IMR-90 (cell line): ENCODE measurements at regions not wholly inside any gene's neighbourhood (a gene's known extent, or its start where the extent isn't known, plus 50 kb on each side); places are given as distances from the start of the nearest gene placed in this dataset.

Experiments used
- ATAC-seq: fragments of 200-7000 bp; cut with Tn5 transposase; 2 replicates; pipeline ENCODE4 v1.9.1; 2020; ENCODE audit warnings: low read depth, mild to moderate bottlenecking, moderate library complexity
- BruUV-seq: library from RNA; stranded (reverse); fragments of 400-500 nt; replicated peaks from 2 replicates; lab custom pipeline; 2021; lab: Mats Ljungman, UMichigan
- CTCF ChIA-PET: fragments of 300-600 bp; formaldehyde crosslinking; extraction: SDS; loops from one replicate; lab custom pipeline; 2021; ENCODE audit warnings: antibody characterized with exemption; lab: Yijun Ruan, JAX
- POLR2A ChIA-PET: fragments of 300-600 bp; sonication (Branson Sonifier 250); formaldehyde crosslinking; loops from one replicate; lab custom pipeline; 2022; ENCODE audit warnings: antibody characterized with exemption; ENCODE audit not compliant: unreplicated experiment; lab: Charles Lee
- DNase-seq: peaks from one replicate; pipeline ENCODE4 v3.0.0; 2013
- H2AFZ ChIP-seq: replicated peaks from 2 replicates; pipeline ENCODE3; 2013; ENCODE audit warnings: low read length, mild to moderate bottlenecking; ENCODE audit not compliant: poor library complexity
- H2AK5ac ChIP-seq: 2 replicates; pipeline ENCODE4 v1.6.1; 2013; ENCODE audit warnings: low read depth, low read length, inconsistent platforms
- H2AK9ac ChIP-seq: replicated peaks from 2 replicates; pipeline ENCODE3; 2013; ENCODE audit warnings: mild to moderate bottlenecking, low read depth, low read length, moderate library complexity; ENCODE audit not compliant: poor library complexity
- H2BK120ac ChIP-seq: 2 replicates; pipeline ENCODE4 v1.6.1; 2013; ENCODE audit warnings: low read depth, low read length, inconsistent platforms
- H2BK15ac ChIP-seq: 3 replicates; pipeline ENCODE4 v1.6.1; 2013; ENCODE audit warnings: low read depth, low read length, inconsistent platforms
- H2BK20ac ChIP-seq: 2 replicates; pipeline ENCODE4 v1.6.1; 2013; ENCODE audit warnings: low read depth, mild to moderate bottlenecking, inconsistent platforms, low read length, moderate library complexity
- H2BK5ac ChIP-seq: 2 replicates; pipeline ENCODE4 v1.6.1; 2013; ENCODE audit warnings: mild to moderate bottlenecking, low read depth, low read length, inconsistent platforms; ENCODE audit not compliant: poor library complexity, severe bottlenecking
- H3K14ac ChIP-seq: replicated peaks from 2 replicates; pipeline ENCODE4 v1.6.1; 2013; ENCODE audit warnings: low read depth, low read length, inconsistent platforms
- H3K18ac ChIP-seq: 2 replicates; pipeline ENCODE4 v1.6.1; 2013; ENCODE audit warnings: low read depth, low read length, control low read depth
- H3K23ac ChIP-seq: 2 replicates; pipeline ENCODE4 v1.6.1; 2013; ENCODE audit warnings: low read depth, low read length, inconsistent platforms
- H3K27ac ChIP-seq: 2 replicates; pipeline ENCODE4 v1.5.1; 2013; ENCODE audit warnings: mild to moderate bottlenecking, control low read depth, low read length; ENCODE audit not compliant: insufficient read depth
- H3K27me3 ChIP-seq: 2 replicates; pipeline ENCODE4 v1.6.1; 2013; ENCODE audit warnings: low read length; ENCODE audit not compliant: control insufficient read depth, insufficient read depth
- H3K36me3 ChIP-seq: 2 replicates; pipeline ENCODE4 v1.6.1; 2013; ENCODE audit warnings: low read length, mixed read lengths; ENCODE audit not compliant: control insufficient read depth, insufficient read depth
- H3K4ac ChIP-seq: 2 replicates; pipeline ENCODE4 v1.6.1; 2013; ENCODE audit warnings: low read depth, low read length, inconsistent platforms
- H3K4me1 ChIP-seq: 2 replicates; pipeline ENCODE4 v1.6.1; 2013; ENCODE audit warnings: low read length, mixed read lengths; ENCODE audit not compliant: control insufficient read depth, insufficient read depth
- H3K4me2 ChIP-seq: 2 replicates; pipeline ENCODE4 v1.6.1; 2013; ENCODE audit warnings: low read depth, mild to moderate bottlenecking, control low read depth, low read length, moderate library complexity
- H3K4me3 ChIP-seq: 2 replicates; pipeline ENCODE4 v1.5.1; 2013; ENCODE audit warnings: low read depth, mild to moderate bottlenecking, control low read depth, low read length, moderate library complexity; ENCODE audit not compliant: insufficient read depth
- H3K56ac ChIP-seq: 2 replicates; pipeline ENCODE4 v1.6.1; 2013; ENCODE audit warnings: low read length, inconsistent platforms; ENCODE audit not compliant: insufficient read depth; ENCODE audit errors: extremely low read depth
- H3K79me1 ChIP-seq, 2 experiments: 2 replicates each; pipeline ENCODE4 v1.6.1; 2013; ENCODE audit warnings: low read length in 2 of 2, inconsistent platforms in 1 of 2, low read depth in 1 of 2
- H3K9ac ChIP-seq: 2 replicates; pipeline ENCODE4 v1.6.1; 2013; ENCODE audit warnings: low read depth, low read length, control low read depth
- H3K9me1 ChIP-seq: 2 replicates; pipeline ENCODE4 v1.6.1; 2013; ENCODE audit warnings: low read length, inconsistent platforms; ENCODE audit not compliant: insufficient read depth
- H3K9me3 ChIP-seq: 2 replicates; pipeline ENCODE4 v1.6.1; 2013; ENCODE audit warnings: low read length; ENCODE audit not compliant: control insufficient read depth, insufficient read depth
- H4K20me1 ChIP-seq: 2 replicates; pipeline ENCODE4 v1.6.1; 2013; ENCODE audit warnings: low read length, inconsistent platforms; ENCODE audit not compliant: insufficient read depth
- H4K5ac ChIP-seq: 2 replicates; pipeline ENCODE4 v1.6.1; 2013; ENCODE audit warnings: mild to moderate bottlenecking, low read depth, low read length, control low read depth
- H4K8ac ChIP-seq, 2 experiments: 2 replicates each; pipeline ENCODE4 v1.6.1; 2013; ENCODE audit warnings: low read depth in 2 of 2, low read length in 2 of 2, control low read depth in 1 of 2, inconsistent platforms in 1 of 2
- H4K91ac ChIP-seq: 2 replicates; pipeline ENCODE4 v1.6.1; 2013; ENCODE audit warnings: low read depth, low read length, inconsistent platforms; ENCODE audit not compliant: insufficient read depth
- FOS ChIP-seq: fragments of 150-350 bp; IDR thresholded peaks from 2 replicates; pipeline ENCODE4 v1.6.1; 2016; ENCODE audit warnings: low read depth, low read length
- MAFK ChIP-seq: IDR thresholded peaks from 2 replicates; pipeline ENCODE4 v1.6.1; 2012; ENCODE audit warnings: low read depth, low read length, improper control_type of control experiment
- MAZ ChIP-seq: IDR thresholded peaks from 2 replicates; pipeline ENCODE4 v1.6.1; 2012; ENCODE audit warnings: low read depth, mild to moderate bottlenecking, low read length, improper control_type of control experiment, moderate library complexity, borderline replicate concordance
- POLR2A ChIP-seq: IDR thresholded peaks from 2 replicates; pipeline ENCODE4 v1.6.1; 2012; ENCODE audit warnings: mild to moderate bottlenecking, low read depth, low read length
- RCOR1 ChIP-seq: IDR thresholded peaks from 2 replicates; pipeline ENCODE4 v1.6.1; 2012; ENCODE audit warnings: mild to moderate bottlenecking, low read length, improper control_type of control experiment; ENCODE audit not compliant: insufficient replicate concordance
- RFX5 ChIP-seq: IDR thresholded peaks from 2 replicates; pipeline ENCODE4 v1.8.0; 2012; ENCODE audit warnings: low read depth, mild to moderate bottlenecking, low read length, moderate library complexity
- WGBS, 2 experiments: methylation state at CpG; one replicate each; pipeline versions ENCODE4 v1.1.5 to v1.1.7; 2013; ENCODE audit warnings: missing lambda C conversion rate in 2 of 2; ENCODE audit not compliant: insufficient read length in 1 of 2; ENCODE audit errors: extremely low coverage in 2 of 2; 5-methylcytosine and 5-hydroxymethylcytosine counted together
- dilution Hi-C: fragments of 300-500 bp; cut with HindIII; formaldehyde crosslinking; loops from one replicate; pipeline ENCODE4 v1.14.3; 2018; ENCODE audit warnings: low sequenced_read_pairs; ENCODE audit not compliant: unreplicated experiment
- in situ Hi-C: fragments of 300-500 bp; cut with MboI; formaldehyde crosslinking; loops from 3 replicates; pipeline ENCODE4 v1.14.3; 2019; ENCODE audit warnings: low sequenced_read_pairs, inconsistent platforms, mixed read lengths
- intact Hi-C: fragments of 100-400 bp; cut with micrococcal nuclease; formaldehyde crosslinking; loops from 2 replicates; pipeline ENCODE4 v1.10.0; 2022

GRCh38 chr18:38751211-38751610 lies 1185.6 kb upstream of the CELF4 start:
- CTCF ChIA-PET, result no interaction called here
- Histone ChIP-seq H3K36me3 (no peaks in the 10 kb centered on the region), H3K18ac (no peak overlapping the region), H2AFZ (no peak overlapping the region), H2AK5ac (no peak overlapping the region), H3K4me2 (no peak overlapping the region), H3K27ac (no peak overlapping the region), H2BK5ac (no peak overlapping the region), H3K4me3 (no peak overlapping the region), H2BK20ac (no peak overlapping the region), H4K8ac (no peak overlapping the region), H4K20me1 (no peaks in the 10 kb centered on the region), H3K23ac (no peak overlapping the region), H3K9me1 (no peaks in the 10 kb centered on the region), H3K4me1 (no peaks in the 10 kb centered on the region), H2AK9ac (no peak overlapping the region), H3K79me1 (no peaks in the 10 kb centered on the region), H3K14ac (no peak overlapping the region), H2BK120ac (no peak overlapping the region), H4K5ac (no peak overlapping the region), H2BK15ac (no peak overlapping the region), H3K27me3 (no peaks in the 10 kb centered on the region), H3K9me3 (no peaks in the 10 kb centered on the region; the same call in 1 of the 2 replicates), H3K4ac (no peak overlapping the region), H3K56ac (no peak overlapping the region), H3K9ac (no peak overlapping the region), H4K91ac (no peak overlapping the region)
- POLR2A ChIA-PET, result no interaction called here
- no peak for DNase-seq
- in situ Hi-C loops (no loop called here), intact Hi-C loops (no loop called here), dilution Hi-C loops (no loop called here)
- no CpG with 5 or more reads among the region's 2 CpGs for WGBS, 2 experiments
- no TSS peak for BruUV-seq
- ATAC-seq, result no peak
- TF ChIP-seq MAFK, result no peak
- TF ChIP-seq MAZ, result no peak
- TF ChIP-seq RCOR1, result no peak
- no peak for TF ChIP-seq RFX5
- TF ChIP-seq POLR2A, result no peak
- TF ChIP-seq FOS, result no peak
